ENCODE measurements at regions not wholly inside any gene's neighbourhood (a gene's known extent, or its start where the extent isn't known, plus 50 kb on each side); places are given as distances from the start of the nearest gene placed in this dataset.

- no TSS peak for BruUV-seq (replicated peaks)
- intact Hi-C loops (cut with micrococcal nuclease; ENCODE audit: unreplicated experiment), result no loop called here
- CTCF ChIA-PET, result no interaction called here
Observed at GRCh38 chr12:91239481-91239880, 56.9 kb upstream of the DCN start.

More at GRCh38 chr12:91239481-91239880, 56.9 kb upstream of the DCN start:
- Histone ChIP-seq H3K4me2 (no peak overlapping the region), H3K9me3 (ENCODE audit: insufficient read depth, low read depth) (no peaks in the 10 kb centered on the region), H3K4me3 (no peak overlapping the region), H3K79me2 (ENCODE audit: low read depth) (no peaks in the 10 kb centered on the region), H2AFZ (no peak overlapping the region), H3K4me1 (replicated peaks; ENCODE audit: insufficient read depth) (no peaks in the 10 kb centered on the region), H3K27ac (no peak overlapping the region), H3K9me2 (ENCODE audit: insufficient read depth) (no peaks in the 10 kb centered on the region), H3K36me3 (ENCODE audit: low read depth) (no peaks in the 10 kb centered on the region), H3F3A (ENCODE audit: insufficient read depth, low read depth) (no peaks in the 10 kb centered on the region), H3K27me3 (ENCODE audit: insufficient read depth, low read depth) (no peaks in the 10 kb centered on the region), H4K20me1 (ENCODE audit: insufficient read depth) (no peaks in the 10 kb centered on the region)
- no peak for TF ChIP-seq EZH2 (IDR thresholded peaks at IDR 0.05; ENCODE audit: low read depth)
- TF ChIP-seq, protein P1, sequence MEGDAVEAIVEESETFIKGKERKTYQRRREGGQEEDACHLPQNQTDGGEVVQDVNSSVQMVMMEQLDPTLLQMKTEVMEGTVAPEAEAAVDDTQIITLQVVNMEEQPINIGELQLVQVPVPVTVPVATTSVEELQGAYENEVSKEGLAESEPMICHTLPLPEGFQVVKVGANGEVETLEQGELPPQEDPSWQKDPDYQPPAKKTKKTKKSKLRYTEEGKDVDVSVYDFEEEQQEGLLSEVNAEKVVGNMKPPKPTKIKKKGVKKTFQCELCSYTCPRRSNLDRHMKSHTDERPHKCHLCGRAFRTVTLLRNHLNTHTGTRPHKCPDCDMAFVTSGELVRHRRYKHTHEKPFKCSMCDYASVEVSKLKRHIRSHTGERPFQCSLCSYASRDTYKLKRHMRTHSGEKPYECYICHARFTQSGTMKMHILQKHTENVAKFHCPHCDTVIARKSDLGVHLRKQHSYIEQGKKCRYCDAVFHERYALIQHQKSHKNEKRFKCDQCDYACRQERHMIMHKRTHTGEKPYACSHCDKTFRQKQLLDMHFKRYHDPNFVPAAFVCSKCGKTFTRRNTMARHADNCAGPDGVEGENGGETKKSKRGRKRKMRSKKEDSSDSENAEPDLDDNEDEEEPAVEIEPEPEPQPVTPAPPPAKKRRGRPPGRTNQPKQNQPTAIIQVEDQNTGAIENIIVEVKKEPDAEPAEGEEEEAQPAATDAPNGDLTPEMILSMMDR (conservative IDR thresholded peaks at IDR 0.05), result no peak
- DNase-seq, result no peak
- POLR2A ChIA-PET (ENCODE audit: unreplicated experiment), result no interaction called here

Data from PC-9 (cell line).